ENCODE measurements at regions not wholly inside any gene's neighbourhood (a gene's known extent, or its start where the extent isn't known, plus 50 kb on each side); places are given as distances from the start of the nearest gene placed in this dataset.

- no peak for TF ChIP-seq CTCF (conservative IDR thresholded peaks at IDR 0.05 in 1 of 2, IDR thresholded peaks at IDR 0.05 in 1 of 2; ENCODE audit: extremely low read depth in 1 of 2, insufficient read depth in 1 of 2, low read depth in 1 of 2, low read length in 2 of 2)
- no peak for TF ChIP-seq EZH2 (IDR thresholded peaks at IDR 0.05; ENCODE audit: borderline replicate concordance, low read length)
Observed at GRCh38 chr5:92640340-92640739, 940.7 kb downstream of the NR2F1-AS1 start.
